22Rv1 (cell line): ENCODE measurements at regions not wholly inside any gene's neighbourhood (a gene's known extent, or its start where the extent isn't known, plus 50 kb on each side); places are given as distances from the start of the nearest gene placed in this dataset.

ENCODE experiments used
- ZFX ChIP-seq: fragments of 450-650 bp; IDR thresholded peaks from 2 replicates; pipeline ENCODE4 v1.6.1; 2017; ENCODE audit warnings: antibody characterized with exemption, borderline replicate concordance
- TF ChIP-seq, protein P1 (sequence below): fragments of 450-650 bp; IDR thresholded peaks from 2 replicates; pipeline ENCODE4 v1.5.1; 2017; ENCODE audit warnings: mild to moderate bottlenecking

- TF ChIP-seq, protein P1, sequence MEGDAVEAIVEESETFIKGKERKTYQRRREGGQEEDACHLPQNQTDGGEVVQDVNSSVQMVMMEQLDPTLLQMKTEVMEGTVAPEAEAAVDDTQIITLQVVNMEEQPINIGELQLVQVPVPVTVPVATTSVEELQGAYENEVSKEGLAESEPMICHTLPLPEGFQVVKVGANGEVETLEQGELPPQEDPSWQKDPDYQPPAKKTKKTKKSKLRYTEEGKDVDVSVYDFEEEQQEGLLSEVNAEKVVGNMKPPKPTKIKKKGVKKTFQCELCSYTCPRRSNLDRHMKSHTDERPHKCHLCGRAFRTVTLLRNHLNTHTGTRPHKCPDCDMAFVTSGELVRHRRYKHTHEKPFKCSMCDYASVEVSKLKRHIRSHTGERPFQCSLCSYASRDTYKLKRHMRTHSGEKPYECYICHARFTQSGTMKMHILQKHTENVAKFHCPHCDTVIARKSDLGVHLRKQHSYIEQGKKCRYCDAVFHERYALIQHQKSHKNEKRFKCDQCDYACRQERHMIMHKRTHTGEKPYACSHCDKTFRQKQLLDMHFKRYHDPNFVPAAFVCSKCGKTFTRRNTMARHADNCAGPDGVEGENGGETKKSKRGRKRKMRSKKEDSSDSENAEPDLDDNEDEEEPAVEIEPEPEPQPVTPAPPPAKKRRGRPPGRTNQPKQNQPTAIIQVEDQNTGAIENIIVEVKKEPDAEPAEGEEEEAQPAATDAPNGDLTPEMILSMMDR = no peak
- TF ChIP-seq ZFX = no peak
These were observed 62.9 kb upstream of the SLC7A11 start for GRCh38 chr4:138305050-138305449.
